ENCODE measurements at regions not wholly inside any gene's neighbourhood (a gene's known extent, or its start where the extent isn't known, plus 50 kb on each side); places are given as distances from the start of the nearest gene placed in this dataset.

- H3K4me3 Mint-ChIP-seq (ENCODE audit: low read depth, unreplicated experiment): no peak overlapping the region
- H3K9me3 Mint-ChIP-seq (ENCODE audit: low read depth, unreplicated experiment): no peaks in the 10 kb centered on the region
- no TSS peak for BruUV-seq (replicated peaks)
- H3K27me3 Mint-ChIP-seq (ENCODE audit: unreplicated experiment): no peaks in the 10 kb centered on the region
- CTCF ChIA-PET: no interaction called here
- DNase-seq: no peak
- H3K27ac Mint-ChIP-seq (ENCODE audit: unreplicated experiment): no peak overlapping the region
- peaks cover 12% of the 10 kb centered on the region for H3K36me3 Mint-ChIP-seq (ENCODE audit: insufficient read depth, unreplicated experiment)
- TF ChIP-seq CTCF (IDR thresholded peaks at IDR 0.05; ENCODE audit: unreplicated experiment): no peak
- intact Hi-C loops (cut with micrococcal nuclease; ENCODE audit: unreplicated experiment): loop anchor here (10.0 kb wide), 1 partner anchor 76 kb away; no protein-coding TSS in a partner anchor
- H3K4me1 Mint-ChIP-seq (ENCODE audit: low read depth, unreplicated experiment): peaks cover 29% of the 10 kb centered on the region
These were observed 516.6 kb upstream of the JARID2 start for GRCh38 chr6:14729129-14729871.

- no peak for TF ChIP-seq CTCF (IDR thresholded peaks at IDR 0.05; ENCODE audit: unreplicated experiment)
- DNase-seq: no peak
- H3K27me3 Mint-ChIP-seq (ENCODE audit: unreplicated experiment): no peaks in the 10 kb centered on the region
- CTCF ChIA-PET: no interaction called here
- peaks cover 12% of the 10 kb centered on the region for H3K36me3 Mint-ChIP-seq (ENCODE audit: insufficient read depth, unreplicated experiment)
- intact Hi-C loops (cut with micrococcal nuclease; ENCODE audit: unreplicated experiment): no loop called here
- peaks cover 32% of the 10 kb centered on the region for H3K4me1 Mint-ChIP-seq (ENCODE audit: low read depth, unreplicated experiment)
- no peak overlapping the region for H3K4me3 Mint-ChIP-seq (ENCODE audit: low read depth, unreplicated experiment)
- H3K27ac Mint-ChIP-seq (ENCODE audit: unreplicated experiment): no peak overlapping the region
- BruUV-seq (replicated peaks): no TSS peak
- no peaks in the 10 kb centered on the region for H3K9me3 Mint-ChIP-seq (ENCODE audit: low read depth, unreplicated experiment)
These were observed 515.2 kb upstream of the JARID2 start for GRCh38 chr6:14730654-14731053.

GRCh38 chr6:14731611-14732010, 514.3 kb upstream of the JARID2 start:
- peaks cover 32% of the 10 kb centered on the region for H3K4me1 Mint-ChIP-seq (ENCODE audit: low read depth, unreplicated experiment)
- no peaks in the 10 kb centered on the region for H3K27me3 Mint-ChIP-seq (ENCODE audit: unreplicated experiment)
- no peak for DNase-seq
- H3K36me3 Mint-ChIP-seq (ENCODE audit: insufficient read depth, unreplicated experiment): peaks cover 12% of the 10 kb centered on the region
- intact Hi-C loops (cut with micrococcal nuclease; ENCODE audit: unreplicated experiment): no loop called here
- CTCF ChIA-PET: no interaction called here
- H3K9me3 Mint-ChIP-seq (ENCODE audit: low read depth, unreplicated experiment): no peaks in the 10 kb centered on the region
- TF ChIP-seq CTCF (IDR thresholded peaks at IDR 0.05; ENCODE audit: unreplicated experiment): no peak
- no peak overlapping the region for H3K27ac Mint-ChIP-seq (ENCODE audit: unreplicated experiment)
- H3K4me3 Mint-ChIP-seq (ENCODE audit: low read depth, unreplicated experiment): no peak overlapping the region
- BruUV-seq (replicated peaks): no TSS peak

GRCh38 chr6:14732226-14732843, 513.5 kb upstream of the JARID2 start:
- TF ChIP-seq CTCF (IDR thresholded peaks at IDR 0.05; ENCODE audit: unreplicated experiment): no peak
- no peaks in the 10 kb centered on the region for H3K9me3 Mint-ChIP-seq (ENCODE audit: low read depth, unreplicated experiment)
- H3K36me3 Mint-ChIP-seq (ENCODE audit: insufficient read depth, unreplicated experiment): peaks cover 12% of the 10 kb centered on the region
- no peak for DNase-seq
- no peaks in the 10 kb centered on the region for H3K27me3 Mint-ChIP-seq (ENCODE audit: unreplicated experiment)
- intact Hi-C loops (cut with micrococcal nuclease; ENCODE audit: unreplicated experiment): no loop called here
- peaks cover 32% of the 10 kb centered on the region for H3K4me1 Mint-ChIP-seq (ENCODE audit: low read depth, unreplicated experiment)
- no TSS peak for BruUV-seq (replicated peaks)
- peak overlapping the region; percentile 61 for H3K4me3 Mint-ChIP-seq (ENCODE audit: low read depth, unreplicated experiment)
- peak overlapping the region; percentile 98 for H3K27ac Mint-ChIP-seq (ENCODE audit: unreplicated experiment)
- CTCF ChIA-PET: no interaction called here
